ENCODE measurements at regions not wholly inside any gene's neighbourhood (a gene's known extent, or its start where the extent isn't known, plus 50 kb on each side); places are given as distances from the start of the nearest gene placed in this dataset.
"Not testable (repeated sequence)": the region's sequence is repeated elsewhere in the genome, so short reads cannot be mapped to it uniquely, and the experiment has no call there.

DNA sequence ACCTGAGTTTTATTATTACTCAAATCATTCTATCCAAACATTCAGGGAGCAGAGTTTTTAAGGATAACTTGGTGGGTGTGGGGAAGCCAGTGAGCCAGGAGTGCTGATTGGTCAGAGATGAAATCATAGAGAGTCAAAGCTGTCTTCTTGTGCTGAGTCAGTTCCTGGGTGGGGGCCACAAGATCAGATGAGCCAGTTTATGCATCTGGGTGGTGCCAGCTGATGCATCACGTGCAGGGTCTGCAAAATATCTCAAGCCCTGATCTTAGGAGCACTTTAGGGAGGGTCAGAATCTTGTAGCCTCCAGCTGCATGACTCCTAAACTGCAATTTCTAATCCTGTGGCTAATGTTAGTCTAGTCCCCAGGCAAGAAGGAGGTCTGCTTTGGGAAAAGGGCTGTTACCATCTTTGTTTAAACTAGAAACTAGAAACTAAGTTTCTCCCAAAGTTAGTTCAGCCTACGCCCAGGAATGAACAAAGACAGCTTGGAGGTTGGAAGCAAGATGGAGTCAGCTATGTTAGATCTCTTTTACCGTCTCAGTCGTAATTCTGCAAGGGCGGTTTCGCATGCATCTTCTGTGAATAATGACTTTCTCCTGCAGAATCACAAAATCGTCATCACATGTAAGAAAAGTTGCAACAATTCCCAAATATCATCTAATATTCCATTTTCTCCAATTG is 97.5 kb downstream of the ZNF664 start:
- TF ChIP-seq SALL1 (CRISPR knock-in tag; IDR thresholded peaks at IDR 0.05); EZH2 (conservative IDR thresholded peaks at IDR 0.05; ENCODE audit: low read depth, low read length); ADNP (CRISPR knock-in tag; IDR thresholded peaks at IDR 0.05); ZNF180 (CRISPR knock-in tag; IDR thresholded peaks at IDR 0.05; ENCODE audit: borderline replicate concordance, low read depth); ZKSCAN8 (CRISPR knock-in tag; IDR thresholded peaks at IDR 0.05; ENCODE audit: borderline replicate concordance); ZNF615 (CRISPR knock-in tag; IDR thresholded peaks at IDR 0.05; ENCODE audit: borderline replicate concordance); CC2D1A (CRISPR knock-in tag; IDR thresholded peaks at IDR 0.05); NFE2L2 (IDR thresholded peaks at IDR 0.05; ENCODE audit: low read length); NR3C1 (CRISPR knock-in tag; IDR thresholded peaks at IDR 0.05); ZNF24 (IDR thresholded peaks at IDR 0.05): not testable (repeated sequence)
- TF ChIP-seq, protein P1, sequence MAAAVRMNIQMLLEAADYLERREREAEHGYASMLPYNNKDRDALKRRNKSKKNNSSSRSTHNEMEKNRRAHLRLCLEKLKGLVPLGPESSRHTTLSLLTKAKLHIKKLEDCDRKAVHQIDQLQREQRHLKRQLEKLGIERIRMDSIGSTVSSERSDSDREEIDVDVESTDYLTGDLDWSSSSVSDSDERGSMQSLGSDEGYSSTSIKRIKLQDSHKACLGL (CRISPR knock-in tag; IDR thresholded peaks at IDR 0.05), result not testable (repeated sequence)
- TF ChIP-seq, protein P2, sequence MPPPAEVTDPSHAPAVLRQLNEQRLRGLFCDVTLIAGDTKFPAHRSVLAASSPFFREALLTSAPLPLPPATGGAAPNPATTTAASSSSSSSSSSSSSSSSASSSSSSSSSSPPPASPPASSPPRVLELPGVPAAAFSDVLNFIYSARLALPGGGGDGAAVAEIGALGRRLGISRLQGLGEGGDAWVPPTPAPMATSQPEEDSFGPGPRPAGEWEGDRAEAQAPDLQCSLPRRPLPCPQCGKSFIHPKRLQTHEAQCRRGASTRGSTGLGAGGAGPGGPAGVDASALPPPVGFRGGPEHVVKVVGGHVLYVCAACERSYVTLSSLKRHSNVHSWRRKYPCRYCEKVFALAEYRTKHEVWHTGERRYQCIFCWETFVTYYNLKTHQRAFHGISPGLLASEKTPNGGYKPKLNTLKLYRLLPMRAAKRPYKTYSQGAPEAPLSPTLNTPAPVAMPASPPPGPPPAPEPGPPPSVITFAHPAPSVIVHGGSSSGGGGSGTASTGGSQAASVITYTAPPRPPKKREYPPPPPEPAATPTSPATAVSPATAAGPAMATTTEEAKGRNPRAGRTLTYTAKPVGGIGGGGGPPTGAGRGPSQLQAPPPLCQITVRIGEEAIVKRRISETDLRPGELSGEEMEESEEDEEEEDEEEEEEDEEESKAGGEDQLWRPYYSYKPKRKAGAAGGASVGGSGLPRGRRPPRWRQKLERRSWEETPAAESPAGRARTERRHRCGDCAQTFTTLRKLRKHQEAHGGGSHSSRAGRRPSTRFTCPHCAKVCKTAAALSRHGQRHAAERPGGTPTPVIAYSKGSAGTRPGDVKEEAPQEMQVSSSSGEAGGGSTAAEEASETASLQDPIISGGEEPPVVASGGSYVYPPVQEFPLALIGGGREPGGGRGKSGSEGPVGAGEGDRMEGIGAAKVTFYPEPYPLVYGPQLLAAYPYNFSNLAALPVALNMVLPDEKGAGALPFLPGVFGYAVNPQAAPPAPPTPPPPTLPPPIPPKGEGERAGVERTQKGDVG (CRISPR knock-in tag; IDR thresholded peaks at IDR 0.05; ENCODE audit: borderline replicate concordance), result not testable (repeated sequence)
- TF ChIP-seq, protein P3, sequence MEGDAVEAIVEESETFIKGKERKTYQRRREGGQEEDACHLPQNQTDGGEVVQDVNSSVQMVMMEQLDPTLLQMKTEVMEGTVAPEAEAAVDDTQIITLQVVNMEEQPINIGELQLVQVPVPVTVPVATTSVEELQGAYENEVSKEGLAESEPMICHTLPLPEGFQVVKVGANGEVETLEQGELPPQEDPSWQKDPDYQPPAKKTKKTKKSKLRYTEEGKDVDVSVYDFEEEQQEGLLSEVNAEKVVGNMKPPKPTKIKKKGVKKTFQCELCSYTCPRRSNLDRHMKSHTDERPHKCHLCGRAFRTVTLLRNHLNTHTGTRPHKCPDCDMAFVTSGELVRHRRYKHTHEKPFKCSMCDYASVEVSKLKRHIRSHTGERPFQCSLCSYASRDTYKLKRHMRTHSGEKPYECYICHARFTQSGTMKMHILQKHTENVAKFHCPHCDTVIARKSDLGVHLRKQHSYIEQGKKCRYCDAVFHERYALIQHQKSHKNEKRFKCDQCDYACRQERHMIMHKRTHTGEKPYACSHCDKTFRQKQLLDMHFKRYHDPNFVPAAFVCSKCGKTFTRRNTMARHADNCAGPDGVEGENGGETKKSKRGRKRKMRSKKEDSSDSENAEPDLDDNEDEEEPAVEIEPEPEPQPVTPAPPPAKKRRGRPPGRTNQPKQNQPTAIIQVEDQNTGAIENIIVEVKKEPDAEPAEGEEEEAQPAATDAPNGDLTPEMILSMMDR (CRISPR knock-in tag; IDR thresholded peaks at IDR 0.05), result not testable (repeated sequence)
